Esophagus squamous epithelium (tissue), 4 donors: ENCODE measurements at regions not wholly inside any gene's neighbourhood (a gene's known extent, or its start where the extent isn't known, plus 50 kb on each side); places are given as distances from the start of the nearest gene placed in this dataset.

Experiments
- POLR2A ChIP-seq, 4 donors: fragments of 450-650 bp; IDR thresholded peaks; one replicate each; pipeline ENCODE4 v1.6.1; 2017; ENCODE audit warnings: antibody characterized with exemption in 4 of 4, mild to moderate bottlenecking in 4 of 4, moderate library complexity in 3 of 4
- TF ChIP-seq, protein P1 (sequence below), 6 experiments: fragments of 450-650 bp in 4 of 6; fragments of 200-600 bp in 2 of 6; sonication (generic) in 2 of 6; IDR thresholded peaks; one replicate each; pipeline ENCODE4 v1.5.1; 2016 to 2019; ENCODE audit warnings: antibody characterized with exemption in 6 of 6, mild to moderate bottlenecking in 4 of 6, moderate library complexity in 4 of 6

DNA sequence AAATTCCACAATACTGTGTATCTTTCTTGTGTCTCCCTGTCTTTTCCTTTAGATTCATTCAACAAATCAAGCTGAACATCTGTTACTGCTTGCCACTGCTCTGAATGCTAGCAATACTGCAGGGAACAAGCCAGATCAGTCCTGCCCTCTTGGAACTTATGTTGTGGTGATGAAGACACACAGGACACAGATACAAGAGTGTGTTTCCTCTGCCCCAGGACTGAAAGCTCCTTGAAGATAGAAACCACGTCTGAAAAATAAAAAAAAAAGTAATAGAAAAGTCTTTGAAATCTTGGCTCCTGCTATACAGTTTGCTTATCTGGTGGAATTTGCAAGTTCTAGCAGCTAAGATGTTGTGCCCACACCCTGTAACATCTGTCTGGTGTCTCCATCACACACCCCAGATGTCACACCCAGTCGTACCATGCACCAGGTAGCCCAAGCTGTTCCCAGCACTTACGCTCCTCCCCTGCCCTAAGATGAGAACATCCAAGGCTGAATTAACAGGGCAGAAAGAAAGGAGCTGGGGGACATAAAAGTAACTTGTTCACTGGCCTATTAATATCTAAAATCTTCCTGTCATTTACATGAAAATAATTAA is 80.2 kb upstream of the GALNT2 start:
- TF ChIP-seq, protein P1, sequence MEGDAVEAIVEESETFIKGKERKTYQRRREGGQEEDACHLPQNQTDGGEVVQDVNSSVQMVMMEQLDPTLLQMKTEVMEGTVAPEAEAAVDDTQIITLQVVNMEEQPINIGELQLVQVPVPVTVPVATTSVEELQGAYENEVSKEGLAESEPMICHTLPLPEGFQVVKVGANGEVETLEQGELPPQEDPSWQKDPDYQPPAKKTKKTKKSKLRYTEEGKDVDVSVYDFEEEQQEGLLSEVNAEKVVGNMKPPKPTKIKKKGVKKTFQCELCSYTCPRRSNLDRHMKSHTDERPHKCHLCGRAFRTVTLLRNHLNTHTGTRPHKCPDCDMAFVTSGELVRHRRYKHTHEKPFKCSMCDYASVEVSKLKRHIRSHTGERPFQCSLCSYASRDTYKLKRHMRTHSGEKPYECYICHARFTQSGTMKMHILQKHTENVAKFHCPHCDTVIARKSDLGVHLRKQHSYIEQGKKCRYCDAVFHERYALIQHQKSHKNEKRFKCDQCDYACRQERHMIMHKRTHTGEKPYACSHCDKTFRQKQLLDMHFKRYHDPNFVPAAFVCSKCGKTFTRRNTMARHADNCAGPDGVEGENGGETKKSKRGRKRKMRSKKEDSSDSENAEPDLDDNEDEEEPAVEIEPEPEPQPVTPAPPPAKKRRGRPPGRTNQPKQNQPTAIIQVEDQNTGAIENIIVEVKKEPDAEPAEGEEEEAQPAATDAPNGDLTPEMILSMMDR (IDR thresholded peaks at IDR 0.05) = no peak
- no peak for TF ChIP-seq POLR2A (IDR thresholded peaks at IDR 0.05)
